Uterus (tissue), 3 donors: ENCODE measurements at regions not wholly inside any gene's neighbourhood (a gene's known extent, or its start where the extent isn't known, plus 50 kb on each side); places are given as distances from the start of the nearest gene placed in this dataset.

Experiments
- DNase-seq, 2 donors: peaks; one replicate each; pipeline ENCODE4 v3.0.0-alpha.2; 2019 to 2020
- H3K27ac ChIP-seq, 2 donors: fragments of 200-600 bp; sonication (generic); 1 replicate in 1 of 2; 2 replicates in 1 of 2; pipeline ENCODE4 v1.5.1; 2016 to 2018
- H3K27me3 ChIP-seq, 2 donors: fragments of 200-600 bp; sonication (generic); one replicate each; pipeline ENCODE4 v1.5.1; 2018 to 2019; ENCODE audit warnings: control low read depth in 1 of 2
- H3K36me3 ChIP-seq, 2 donors: fragments of 200-600 bp; sonication (generic); one replicate each; pipeline ENCODE4 v1.5.1; 2019; ENCODE audit warnings: control low read depth in 1 of 2
- H3K4me1 ChIP-seq, 2 donors: fragments of 200-600 bp; sonication (generic); one replicate each; pipeline ENCODE4 v1.5.1; 2018 to 2019; ENCODE audit warnings: control low read depth in 1 of 2
- H3K4me3 ChIP-seq, 2 donors: fragments of 200-600 bp; sonication (generic); 1 replicate in 1 of 2; 2 replicates in 1 of 2; pipeline ENCODE4 v1.5.1; 2018 to 2019; ENCODE audit warnings: mild to moderate bottlenecking in 1 of 2
- H3K9me3 ChIP-seq, 2 donors: fragments of 200-600 bp; sonication (generic); one replicate each; pipeline ENCODE4 v1.5.1; 2019; ENCODE audit warnings: control low read depth in 1 of 2
- CTCF ChIP-seq, 4 experiments: fragments of 200-600 bp in 2 of 4; fragments of 450-650 bp in 2 of 4; sonication (generic) in 2 of 4; IDR thresholded peaks; one replicate each; pipeline ENCODE4 v1.5.1; 2016 to 2019; ENCODE audit warnings: antibody characterized with exemption in 4 of 4, mild to moderate bottlenecking in 2 of 4, moderate library complexity in 1 of 4
- POLR2A ChIP-seq, 2 donors: fragments of 450-650 bp; IDR thresholded peaks; one replicate each; pipeline ENCODE4 v1.6.1; 2016; ENCODE audit warnings: antibody characterized with exemption in 2 of 2, mild to moderate bottlenecking in 1 of 2, moderate library complexity in 1 of 2
- intact Hi-C: fragments of 100-400 bp; cut with DNase I; formaldehyde crosslinking; loops from one replicate; pipeline ENCODE4 v1.15.1; 2023; ENCODE audit warnings: low total_unique reads
- donor health status: DM: yes; HTN: yes; CAD: no.

GRCh38 chr12:130258863-130259262 is 78.8 kb upstream of the PIWIL1 start:
- intact Hi-C loops, result no loop called here
- Histone ChIP-seq H3K4me3 (no peak overlapping the region), H3K27me3 (no peaks in the 10 kb centered on the region), H3K9me3 (no peaks in the 10 kb centered on the region), H3K36me3 (no peaks in the 10 kb centered on the region), H3K4me1 (no peaks in the 10 kb centered on the region), H3K27ac (no peak overlapping the region)
- no peak for DNase-seq
- TF ChIP-seq CTCF (IDR thresholded peaks at IDR 0.05) (no peak), POLR2A (IDR thresholded peaks at IDR 0.05) (no peak)

- no peaks in the 10 kb centered on the region for H3K36me3 ChIP-seq
- no peak overlapping the region for H3K27ac ChIP-seq
- no peaks in the 10 kb centered on the region for H3K4me1 ChIP-seq
- DNase-seq, result no peak
- H3K9me3 ChIP-seq, result no peaks in the 10 kb centered on the region
- H3K4me3 ChIP-seq, result no peak overlapping the region
- no peaks in the 10 kb centered on the region for H3K27me3 ChIP-seq
- TF ChIP-seq CTCF (IDR thresholded peaks at IDR 0.05) (no peak), POLR2A (IDR thresholded peaks at IDR 0.05) (no peak)
- intact Hi-C loops, result no loop called here
These were observed 74.7 kb upstream of the PIWIL1 start for GRCh38 chr12:130263025-130263424.

DNA sequence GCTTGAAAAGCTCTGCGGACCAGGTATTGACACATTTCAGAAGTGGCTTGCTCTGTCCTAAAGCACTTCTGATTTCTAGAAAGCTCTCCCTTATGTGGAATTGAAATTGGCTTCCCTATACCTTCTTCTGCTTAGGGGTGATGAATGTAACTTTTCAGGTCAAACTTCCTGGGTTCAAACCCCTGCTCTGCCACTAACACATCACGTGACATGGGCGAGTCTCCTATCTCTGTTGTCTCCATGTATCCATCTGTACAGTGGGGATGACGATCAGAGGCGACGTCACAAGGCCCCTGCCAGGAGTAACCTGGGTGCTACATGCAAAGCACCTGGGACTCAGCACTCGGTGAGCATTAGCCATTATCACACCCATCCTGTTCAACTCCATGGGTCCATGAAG is 73.7 kb upstream of the PIWIL1 start:
- Histone ChIP-seq H3K4me1 (no peaks in the 10 kb centered on the region), H3K4me3 (no peak overlapping the region), H3K27ac (no peak overlapping the region), H3K36me3 (no peaks in the 10 kb centered on the region), H3K9me3 (no peaks in the 10 kb centered on the region), H3K27me3 (no peaks in the 10 kb centered on the region)
- TF ChIP-seq POLR2A (IDR thresholded peaks at IDR 0.05) (no peak), CTCF (IDR thresholded peaks at IDR 0.05) (no peak)
- intact Hi-C loops, result no loop called here
- DNase-seq, result no peak

DNA sequence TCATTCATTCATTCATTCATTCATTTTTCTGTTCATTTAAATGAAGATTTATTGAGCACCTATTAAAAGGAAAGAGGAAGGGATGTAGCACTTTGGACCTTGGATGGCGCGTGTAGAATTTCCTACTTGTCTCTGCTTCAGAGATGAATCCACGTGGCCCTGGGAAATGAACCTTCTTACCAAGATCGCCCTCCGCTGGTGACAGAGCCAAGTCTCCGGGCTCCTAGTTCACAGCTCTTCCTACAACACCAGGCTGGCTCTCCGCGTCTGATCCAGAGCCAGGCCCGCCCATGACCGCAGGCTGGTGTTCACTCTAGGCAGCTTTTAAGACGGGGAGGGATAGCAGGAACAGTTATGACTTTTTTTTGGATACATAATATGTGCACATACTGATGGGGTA is 70.9 kb upstream of the PIWIL1 start:
- Histone ChIP-seq H3K9me3 (no peaks in the 10 kb centered on the region), H3K36me3 (no peaks in the 10 kb centered on the region), H3K4me3 (no peak overlapping the region), H3K27me3 (no peaks in the 10 kb centered on the region), H3K27ac (no peak overlapping the region), H3K4me1 (no peaks in the 10 kb centered on the region)
- no peak for DNase-seq
- intact Hi-C loops, result no loop called here
- no peak for TF ChIP-seq CTCF (IDR thresholded peaks at IDR 0.05)
- no peak for TF ChIP-seq POLR2A (IDR thresholded peaks at IDR 0.05)

DNA sequence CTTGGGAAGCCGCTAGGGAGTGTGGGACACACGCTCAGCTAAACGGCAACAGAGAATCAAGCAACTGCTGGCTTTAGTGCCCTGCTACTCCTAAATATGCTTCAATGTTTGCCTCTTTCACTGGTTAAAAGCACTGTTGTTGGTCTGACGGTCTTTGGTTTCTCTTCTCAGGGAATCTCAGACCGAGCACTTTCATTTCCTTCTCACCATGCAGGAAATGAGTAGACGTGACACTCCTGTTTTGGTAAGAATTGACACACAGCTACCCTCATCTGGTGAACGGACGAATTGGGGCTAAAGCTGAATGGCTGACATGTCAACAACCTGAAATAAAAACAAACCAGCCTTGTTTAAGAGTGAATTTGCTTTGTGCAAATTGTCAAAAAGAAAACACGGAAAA is 57.5 kb upstream of the PIWIL1 start:
- no peak for TF ChIP-seq POLR2A (IDR thresholded peaks at IDR 0.05)
- TF ChIP-seq CTCF (IDR thresholded peaks at IDR 0.05), result no peak
- H3K4me1 ChIP-seq, result no peaks in the 10 kb centered on the region
- peak overlapping the region in 1 of 2 donors; percentile 23 for H3K27ac ChIP-seq
- no peaks in the 10 kb centered on the region for H3K27me3 ChIP-seq
- H3K36me3 ChIP-seq, result no peaks in the 10 kb centered on the region
- no peak overlapping the region for H3K4me3 ChIP-seq
- DNase-seq, result no peak
- no peaks in the 10 kb centered on the region for H3K9me3 ChIP-seq
- intact Hi-C loops, result no loop called here
